Activated naive CD8-positive, alpha-beta T cell treated with anti-CD3 and anti-CD28 coated beads for 36 hours (primary cell): ENCODE measurements at regions not wholly inside any gene's neighbourhood (a gene's known extent, or its start where the extent isn't known, plus 50 kb on each side); places are given as distances from the start of the nearest gene placed in this dataset.

Experiments
- DNase-seq: peaks from one replicate; pipeline ENCODE4 v3.0.0; 2021
- H3K27ac Mint-ChIP-seq: one replicate; pipeline ENCODE4 v1.8.0; 2022; ENCODE audit warnings: mild to moderate bottlenecking, moderate library complexity, mixed read lengths
- H3K27me3 Mint-ChIP-seq: one replicate; pipeline ENCODE4 v1.8.0; 2022; ENCODE audit warnings: mild to moderate bottlenecking, mixed read lengths
- H3K36me3 Mint-ChIP-seq: one replicate; pipeline ENCODE4 v1.8.0; 2021; ENCODE audit warnings: mild to moderate bottlenecking, mixed read lengths
- H3K4me1 Mint-ChIP-seq: one replicate; pipeline ENCODE4 v1.8.0; 2021; ENCODE audit warnings: mixed read lengths
- H3K4me3 Mint-ChIP-seq: one replicate; pipeline ENCODE4 v1.8.0; 2022; ENCODE audit warnings: mild to moderate bottlenecking, moderate library complexity, mixed read lengths
- H3K9me3 Mint-ChIP-seq: one replicate; pipeline ENCODE4 v1.8.0; 2022; ENCODE audit warnings: mixed read lengths

- Mint-ChIP-seq H3K9me3 (peaks cover 2% of the 10 kb centered on the region), H3K36me3 (no peaks in the 10 kb centered on the region), H3K27me3 (no peaks in the 10 kb centered on the region), H3K4me1 (peaks cover 13% of the 10 kb centered on the region), H3K27ac (no peak overlapping the region), H3K4me3 (no peak overlapping the region)
- no peak for DNase-seq
These were observed 1376.0 kb downstream of the TBC1D22A start for GRCh38 chr22:48138427-48138826.

DNA sequence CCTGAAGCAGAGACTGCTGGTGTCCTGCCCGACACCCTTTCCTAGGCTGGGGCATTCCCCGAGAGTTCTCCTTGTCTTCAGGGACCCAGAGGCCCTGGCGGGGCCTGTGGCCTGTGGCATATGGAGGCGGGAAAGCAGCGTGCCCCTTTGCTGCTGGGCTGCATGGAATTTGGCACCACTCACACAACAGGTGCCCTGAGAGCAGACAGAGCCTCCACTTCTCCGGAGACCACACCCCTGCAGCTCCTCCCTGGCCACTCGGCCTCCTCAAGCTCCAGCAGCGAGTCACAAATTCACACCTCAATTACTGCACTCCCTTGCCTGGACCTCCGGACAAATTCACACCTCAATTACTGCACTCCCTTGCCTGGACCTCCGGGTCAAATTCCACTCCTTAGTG is 1375.2 kb downstream of the TBC1D22A start:
- Mint-ChIP-seq H3K27ac (no peak overlapping the region), H3K9me3 (peaks cover 2% of the 10 kb centered on the region), H3K4me3 (no peak overlapping the region), H3K36me3 (no peaks in the 10 kb centered on the region), H3K4me1 (peaks cover 13% of the 10 kb centered on the region), H3K27me3 (no peaks in the 10 kb centered on the region)
- DNase-seq, result no peak

DNA sequence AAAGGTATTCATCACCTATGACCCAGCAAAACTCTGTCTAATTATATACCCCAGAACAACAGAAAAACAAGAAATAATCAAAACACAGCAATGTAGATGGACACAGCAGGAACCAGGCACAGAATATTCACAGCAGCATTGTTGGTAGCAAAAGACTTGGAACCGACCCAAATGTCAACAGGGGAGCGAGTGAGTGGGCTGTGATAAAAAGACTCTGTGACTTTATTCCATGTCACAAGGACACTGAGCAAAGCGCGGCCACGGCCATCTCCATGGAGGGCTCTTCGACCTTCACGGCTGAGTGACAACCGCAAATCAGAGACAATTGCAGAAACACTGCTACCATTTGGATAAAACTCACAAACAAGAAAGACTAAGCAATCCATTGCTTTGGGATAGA is 1373.1 kb downstream of the TBC1D22A start:
- peaks cover 13% of the 10 kb centered on the region for H3K4me1 Mint-ChIP-seq
- no peak overlapping the region for H3K27ac Mint-ChIP-seq
- H3K4me3 Mint-ChIP-seq, result no peak overlapping the region
- DNase-seq, result no peak
- H3K36me3 Mint-ChIP-seq, result no peaks in the 10 kb centered on the region
- peaks cover 3% of the 10 kb centered on the region for H3K27me3 Mint-ChIP-seq
- peaks cover 2% of the 10 kb centered on the region for H3K9me3 Mint-ChIP-seq

DNA sequence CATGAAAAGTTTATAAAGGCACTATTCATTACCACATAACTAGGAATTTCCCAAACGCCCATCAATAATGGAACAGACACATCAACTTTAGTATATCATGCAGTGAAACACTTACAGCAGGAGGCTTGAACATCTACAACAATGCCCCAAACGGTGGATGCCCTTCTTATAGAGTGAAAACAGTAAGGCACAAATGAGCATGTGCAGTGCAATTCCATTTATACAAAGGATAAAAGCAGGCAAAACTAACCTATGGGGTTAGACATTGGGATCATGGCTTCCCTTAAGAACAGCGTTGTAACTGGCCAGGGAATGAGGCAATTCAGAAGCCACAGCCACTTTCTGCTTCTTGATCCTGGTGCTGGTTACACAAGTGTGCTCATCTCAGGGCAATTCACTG is 1363.0 kb downstream of the TBC1D22A start:
- Mint-ChIP-seq H3K9me3 (peaks cover 3% of the 10 kb centered on the region), H3K27ac (no peak overlapping the region), H3K27me3 (peaks cover 3% of the 10 kb centered on the region), H3K4me3 (no peak overlapping the region), H3K36me3 (no peaks in the 10 kb centered on the region), H3K4me1 (no peaks in the 10 kb centered on the region)
- no peak for DNase-seq

DNA sequence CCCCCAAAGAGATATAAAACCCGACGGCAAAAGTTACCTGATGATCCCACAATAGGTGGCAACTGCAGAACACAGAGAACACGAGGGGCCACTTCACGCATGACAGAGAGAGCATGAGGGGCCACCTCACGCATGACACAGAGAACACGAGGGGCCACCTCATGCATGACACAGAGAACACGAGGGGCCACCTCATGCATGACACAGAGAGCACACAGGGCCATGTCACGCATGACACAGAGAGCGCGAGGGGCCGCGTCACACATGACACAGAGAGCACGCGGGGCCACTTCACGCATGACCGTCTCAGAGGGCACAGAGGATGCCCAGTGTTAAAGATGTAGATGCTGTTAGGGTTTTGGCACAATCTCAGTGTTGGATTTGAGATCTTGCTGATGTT is 1359.5 kb downstream of the TBC1D22A start:
- no peak overlapping the region for H3K4me3 Mint-ChIP-seq
- no peaks in the 10 kb centered on the region for H3K36me3 Mint-ChIP-seq

DNA sequence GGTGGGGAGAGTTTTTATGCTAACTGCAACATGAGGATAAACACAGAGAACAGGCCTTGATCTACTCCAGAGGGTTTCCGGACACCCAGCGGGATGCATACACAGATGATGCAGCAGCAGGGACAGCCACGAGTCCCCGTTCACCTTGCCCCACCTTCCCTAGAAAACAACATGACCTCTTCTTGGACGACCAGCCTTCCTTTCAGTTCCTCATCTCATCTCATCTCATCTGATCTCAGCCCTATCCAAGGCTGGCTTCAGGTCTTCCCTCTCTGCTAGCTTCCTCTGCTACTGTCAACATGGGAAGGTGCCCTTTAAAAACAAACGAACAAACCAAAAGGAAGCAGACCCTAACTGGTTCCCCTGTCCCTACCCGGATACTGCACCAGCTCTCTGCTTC is 1356.2 kb downstream of the TBC1D22A start:
- H3K4me1 Mint-ChIP-seq, result no peaks in the 10 kb centered on the region
- peaks cover 3% of the 10 kb centered on the region for H3K27me3 Mint-ChIP-seq
- H3K27ac Mint-ChIP-seq, result no peak overlapping the region
- no peaks in the 10 kb centered on the region for H3K36me3 Mint-ChIP-seq
- no peak for DNase-seq
- H3K4me3 Mint-ChIP-seq, result no peak overlapping the region
- peaks cover 5% of the 10 kb centered on the region for H3K9me3 Mint-ChIP-seq

More for the DNA sequence above, 1359.5 kb downstream of the TBC1D22A start:
- Mint-ChIP-seq H3K4me1 (no peaks in the 10 kb centered on the region), H3K9me3 (peaks cover 3% of the 10 kb centered on the region), H3K27ac (no peak overlapping the region), H3K27me3 (peaks cover 3% of the 10 kb centered on the region)
- DNase-seq, result no peak

DNA sequence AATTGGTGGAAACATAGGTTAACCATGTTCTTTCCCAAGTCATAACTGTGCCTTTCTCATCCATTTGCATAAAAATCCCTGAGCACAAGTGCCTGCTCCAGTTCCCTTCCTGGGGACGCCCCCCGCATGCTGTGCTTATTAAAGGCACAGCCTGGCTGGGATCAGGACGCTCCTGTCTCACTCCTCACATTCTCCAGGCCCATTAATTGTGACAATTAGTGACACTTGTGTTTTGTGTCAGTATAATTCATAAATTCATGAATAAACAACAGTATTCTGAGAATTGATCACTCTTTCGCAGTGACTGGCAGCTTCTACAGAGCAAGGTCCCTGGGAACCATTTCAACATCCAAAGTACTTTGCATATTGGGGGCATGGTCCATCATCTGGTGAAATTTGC is 1354.4 kb downstream of the TBC1D22A start:
- Mint-ChIP-seq H3K4me3 (no peak overlapping the region), H3K4me1 (peaks cover 5% of the 10 kb centered on the region), H3K27ac (no peak overlapping the region), H3K36me3 (no peaks in the 10 kb centered on the region), H3K9me3 (peaks cover 2% of the 10 kb centered on the region), H3K27me3 (peaks cover 3% of the 10 kb centered on the region)
- DNase-seq, result no peak

DNA sequence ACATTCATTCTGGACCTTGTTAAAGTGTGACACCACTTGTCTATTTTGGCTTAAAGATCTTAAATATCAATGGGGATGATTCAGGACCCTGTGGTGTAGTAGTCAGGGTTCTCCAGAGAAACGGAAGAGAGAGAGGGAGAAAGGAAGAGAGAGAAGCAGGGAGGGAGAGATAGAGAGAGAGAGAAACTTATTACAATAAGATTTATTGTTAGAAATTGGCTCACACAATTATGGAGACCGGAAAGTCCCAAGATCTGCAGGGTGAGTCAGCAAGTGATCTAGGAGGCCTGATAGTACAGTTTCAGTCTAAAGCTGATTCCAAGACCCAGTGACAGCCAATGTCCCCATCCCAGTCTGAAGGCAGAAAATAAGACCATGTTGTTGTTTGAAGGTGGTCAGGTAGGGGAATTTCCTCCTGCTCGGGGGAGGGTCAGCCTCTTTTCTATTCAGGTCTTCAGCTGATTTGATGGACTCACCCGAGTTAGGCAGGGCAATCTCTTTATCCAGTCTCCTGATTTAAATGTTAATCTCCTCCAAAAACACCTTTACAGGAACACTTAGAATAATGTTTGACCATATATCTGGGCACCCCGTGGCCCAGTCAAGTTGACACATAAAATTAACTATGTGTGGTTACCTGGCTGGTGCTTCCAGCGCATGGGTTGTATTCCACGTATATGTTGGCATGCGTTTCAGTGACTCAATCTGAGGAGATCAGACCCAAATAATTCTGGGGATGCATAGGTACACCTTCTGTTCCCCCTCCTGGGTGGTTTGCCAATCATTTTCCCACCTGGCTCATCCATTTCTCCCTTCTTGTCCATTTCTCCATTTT is 1350.5 kb downstream of the TBC1D22A start:
- no peaks in the 10 kb centered on the region for H3K36me3 Mint-ChIP-seq
- H3K27ac Mint-ChIP-seq, result no peak overlapping the region
- peaks cover 5% of the 10 kb centered on the region for H3K9me3 Mint-ChIP-seq
- H3K27me3 Mint-ChIP-seq, result peaks cover 9% of the 10 kb centered on the region
- H3K4me1 Mint-ChIP-seq, result peaks cover 5% of the 10 kb centered on the region
- no peak for DNase-seq
- H3K4me3 Mint-ChIP-seq, result no peak overlapping the region

GRCh38 chr22:48106715-48107259 is 1344.3 kb downstream of the TBC1D22A start:
- Mint-ChIP-seq H3K4me1 (no peaks in the 10 kb centered on the region), H3K27ac (no peak overlapping the region), H3K4me3 (no peak overlapping the region), H3K36me3 (no peaks in the 10 kb centered on the region), H3K9me3 (peaks cover 3% of the 10 kb centered on the region), H3K27me3 (peaks cover 25% of the 10 kb centered on the region)
- DNase-seq, result no peak

GRCh38 chr22:48106215-48106614 is 1343.8 kb downstream of the TBC1D22A start:
- Mint-ChIP-seq H3K36me3 (no peaks in the 10 kb centered on the region), H3K9me3 (peaks cover 3% of the 10 kb centered on the region), H3K27me3 (peaks cover 25% of the 10 kb centered on the region), H3K27ac (no peak overlapping the region), H3K4me3 (no peak overlapping the region), H3K4me1 (no peaks in the 10 kb centered on the region)
- DNase-seq, result no peak

GRCh38 chr22:48105259-48105658 is 1342.8 kb downstream of the TBC1D22A start:
- Mint-ChIP-seq H3K36me3 (no peaks in the 10 kb centered on the region), H3K4me1 (peaks cover 4% of the 10 kb centered on the region), H3K27ac (no peak overlapping the region), H3K4me3 (no peak overlapping the region), H3K27me3 (peaks cover 29% of the 10 kb centered on the region), H3K9me3 (peaks cover 3% of the 10 kb centered on the region)
- DNase-seq, result no peak

DNA sequence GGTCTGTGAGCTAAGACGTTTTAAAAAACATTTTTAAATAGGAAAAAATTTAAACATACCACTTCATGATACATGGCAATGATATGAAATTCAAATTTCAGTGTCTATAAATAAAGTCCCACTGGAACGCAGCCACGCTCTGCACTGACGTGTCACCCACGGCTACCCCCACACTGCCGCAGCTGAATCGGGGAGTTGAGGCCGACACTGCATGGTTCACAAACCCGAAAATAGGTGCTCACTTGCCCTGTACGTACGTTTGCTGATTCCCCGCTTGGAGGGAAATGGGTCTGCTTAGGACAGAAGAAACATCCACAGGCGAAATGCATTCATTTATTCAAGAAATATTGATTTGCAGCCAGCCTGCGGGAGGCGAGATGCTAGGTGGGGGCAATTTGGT is 1342.3 kb downstream of the TBC1D22A start:
- no peak overlapping the region for H3K27ac Mint-ChIP-seq
- H3K4me1 Mint-ChIP-seq, result peaks cover 4% of the 10 kb centered on the region
- H3K27me3 Mint-ChIP-seq, result peaks cover 24% of the 10 kb centered on the region
- no peaks in the 10 kb centered on the region for H3K36me3 Mint-ChIP-seq
- no peak overlapping the region for H3K4me3 Mint-ChIP-seq
- peaks cover 3% of the 10 kb centered on the region for H3K9me3 Mint-ChIP-seq
- no peak for DNase-seq

DNA sequence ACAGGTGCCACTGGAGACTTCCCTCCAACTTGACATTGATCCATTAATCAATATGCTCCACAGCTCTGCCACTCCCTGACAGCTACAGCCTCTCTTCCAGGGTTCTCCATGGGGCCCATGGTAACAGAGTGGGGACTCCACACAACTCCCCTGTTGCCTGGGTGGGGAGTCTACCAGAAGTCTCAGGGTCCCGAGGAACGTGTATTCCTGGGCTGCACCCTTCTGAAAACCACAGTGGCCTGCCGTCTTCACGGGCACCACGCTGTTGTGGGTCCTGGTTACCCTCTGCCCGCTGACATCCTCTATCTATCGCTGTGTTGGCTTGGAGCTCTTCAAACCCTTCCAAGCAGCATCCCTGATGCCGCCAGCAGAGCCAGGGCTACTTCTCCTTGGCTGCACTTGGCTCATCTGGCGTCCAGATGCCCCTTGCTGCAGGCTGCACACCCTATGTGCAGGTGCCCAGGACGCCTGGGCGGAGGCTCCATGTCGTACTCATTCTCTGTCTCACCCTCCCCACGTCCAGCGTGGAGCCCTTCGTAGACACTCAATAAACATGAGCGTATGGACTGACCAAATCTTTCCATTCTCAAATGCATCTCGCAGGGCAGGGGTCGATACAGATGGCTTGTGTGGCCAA is 1341.8 kb downstream of the TBC1D22A start:
- H3K4me1 Mint-ChIP-seq, result peaks cover 4% of the 10 kb centered on the region
- no peak for DNase-seq
- peaks cover 3% of the 10 kb centered on the region for H3K9me3 Mint-ChIP-seq
- peaks cover 24% of the 10 kb centered on the region for H3K27me3 Mint-ChIP-seq
- no peaks in the 10 kb centered on the region for H3K36me3 Mint-ChIP-seq
- H3K4me3 Mint-ChIP-seq, result no peak overlapping the region
- H3K27ac Mint-ChIP-seq, result no peak overlapping the region

DNA sequence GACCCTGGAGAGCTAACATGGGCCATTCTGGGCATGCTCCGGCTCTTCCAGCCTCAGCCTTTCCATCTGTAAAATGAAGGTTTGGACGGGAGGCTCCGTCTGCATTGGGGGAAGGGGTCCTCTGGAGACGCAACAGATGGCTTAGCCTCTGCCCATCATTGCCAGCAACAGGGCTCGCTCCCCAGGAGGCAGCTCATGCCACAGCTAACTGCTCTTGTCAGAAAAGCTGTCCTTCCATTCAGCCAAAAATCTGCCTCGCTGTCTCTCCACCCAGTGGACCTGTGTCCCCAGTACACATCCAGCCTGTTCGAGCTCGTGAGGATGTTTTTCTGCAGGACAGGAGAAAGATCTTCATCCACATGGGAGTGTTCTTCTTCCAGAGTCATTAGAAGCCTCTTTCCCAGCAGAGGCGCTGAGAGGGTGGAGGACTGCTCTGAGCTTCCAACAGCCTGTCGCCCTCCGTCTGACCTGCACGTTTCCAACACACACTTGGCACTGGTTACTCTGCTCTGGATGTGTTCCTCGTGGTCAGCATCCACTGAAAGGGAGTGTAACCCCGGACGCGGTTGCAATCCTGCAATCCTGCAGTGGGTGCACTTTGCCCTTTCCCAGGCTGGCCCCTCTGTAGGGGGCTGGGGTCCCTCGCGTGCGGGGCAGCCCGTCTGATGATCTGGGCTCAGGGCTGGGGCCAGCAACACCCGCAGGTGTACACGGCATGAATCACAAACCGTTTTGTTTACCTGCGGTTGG is 1340.9 kb downstream of the TBC1D22A start:
- no peak overlapping the region for H3K4me3 Mint-ChIP-seq
- H3K27me3 Mint-ChIP-seq, result peaks cover 21% of the 10 kb centered on the region
- H3K27ac Mint-ChIP-seq, result no peak overlapping the region
- H3K4me1 Mint-ChIP-seq, result peaks cover 10% of the 10 kb centered on the region
- no peak for DNase-seq
- no peaks in the 10 kb centered on the region for H3K9me3 Mint-ChIP-seq
- H3K36me3 Mint-ChIP-seq, result no peaks in the 10 kb centered on the region

- Mint-ChIP-seq H3K27me3 (peaks cover 21% of the 10 kb centered on the region), H3K4me1 (peaks cover 16% of the 10 kb centered on the region), H3K4me3 (no peak overlapping the region), H3K36me3 (no peaks in the 10 kb centered on the region), H3K27ac (no peak overlapping the region), H3K9me3 (no peaks in the 10 kb centered on the region)
- no peak for DNase-seq
These were observed 1340.1 kb downstream of the TBC1D22A start for GRCh38 chr22:48102581-48102980.
